ENCODE measurements at regions not wholly inside any gene's neighbourhood (a gene's known extent, or its start where the extent isn't known, plus 50 kb on each side); places are given as distances from the start of the nearest gene placed in this dataset.

DNA sequence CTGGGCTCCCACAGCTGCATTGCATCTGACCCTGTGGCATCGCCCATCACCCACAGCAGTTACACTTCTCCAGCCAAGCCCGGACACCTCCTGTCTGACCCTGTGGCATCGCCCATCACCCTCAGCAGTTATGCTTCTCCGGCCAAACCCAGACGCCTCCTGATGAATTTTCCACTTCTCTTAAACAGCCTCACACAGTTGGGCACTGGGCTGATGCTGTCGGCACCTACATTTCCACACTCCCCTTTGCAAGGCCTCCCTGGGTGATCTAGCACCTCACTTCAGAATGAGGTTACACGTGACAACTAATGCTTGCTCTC is 175.2 kb upstream of the ARID1B start:
- no peaks in the 10 kb centered on the region for H3K27me3 ChIP-seq
- H3K36me3 ChIP-seq, result no peaks in the 10 kb centered on the region
- TF ChIP-seq EP300 (IDR thresholded peaks at IDR 0.05), result no peak
- TF ChIP-seq, protein P1, sequence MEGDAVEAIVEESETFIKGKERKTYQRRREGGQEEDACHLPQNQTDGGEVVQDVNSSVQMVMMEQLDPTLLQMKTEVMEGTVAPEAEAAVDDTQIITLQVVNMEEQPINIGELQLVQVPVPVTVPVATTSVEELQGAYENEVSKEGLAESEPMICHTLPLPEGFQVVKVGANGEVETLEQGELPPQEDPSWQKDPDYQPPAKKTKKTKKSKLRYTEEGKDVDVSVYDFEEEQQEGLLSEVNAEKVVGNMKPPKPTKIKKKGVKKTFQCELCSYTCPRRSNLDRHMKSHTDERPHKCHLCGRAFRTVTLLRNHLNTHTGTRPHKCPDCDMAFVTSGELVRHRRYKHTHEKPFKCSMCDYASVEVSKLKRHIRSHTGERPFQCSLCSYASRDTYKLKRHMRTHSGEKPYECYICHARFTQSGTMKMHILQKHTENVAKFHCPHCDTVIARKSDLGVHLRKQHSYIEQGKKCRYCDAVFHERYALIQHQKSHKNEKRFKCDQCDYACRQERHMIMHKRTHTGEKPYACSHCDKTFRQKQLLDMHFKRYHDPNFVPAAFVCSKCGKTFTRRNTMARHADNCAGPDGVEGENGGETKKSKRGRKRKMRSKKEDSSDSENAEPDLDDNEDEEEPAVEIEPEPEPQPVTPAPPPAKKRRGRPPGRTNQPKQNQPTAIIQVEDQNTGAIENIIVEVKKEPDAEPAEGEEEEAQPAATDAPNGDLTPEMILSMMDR (IDR thresholded peaks at IDR 0.05), result no peak
- TF ChIP-seq POLR2A (IDR thresholded peaks at IDR 0.05), result no peak
- TF ChIP-seq POLR2AphosphoS5 (IDR thresholded peaks at IDR 0.05), result no peak
- H3K4me3 ChIP-seq, result no peak overlapping the region
- no peak overlapping the region for H3K27ac ChIP-seq
- intact Hi-C loops (cut with DNase I; ENCODE audit: low total_unique reads), result no loop called here
- H3K9me3 ChIP-seq, result peaks cover 0 to 11% (median 5%) of the 10 kb centered on the region in 4 donors
- DNase-seq, result no peak
- WGBS, 5 donors, result 87 to 93% (median 91%) methylated on average over 7 of the region's 7 CpGs
- no peaks in the 10 kb centered on the region for H3K4me1 ChIP-seq

DNA sequence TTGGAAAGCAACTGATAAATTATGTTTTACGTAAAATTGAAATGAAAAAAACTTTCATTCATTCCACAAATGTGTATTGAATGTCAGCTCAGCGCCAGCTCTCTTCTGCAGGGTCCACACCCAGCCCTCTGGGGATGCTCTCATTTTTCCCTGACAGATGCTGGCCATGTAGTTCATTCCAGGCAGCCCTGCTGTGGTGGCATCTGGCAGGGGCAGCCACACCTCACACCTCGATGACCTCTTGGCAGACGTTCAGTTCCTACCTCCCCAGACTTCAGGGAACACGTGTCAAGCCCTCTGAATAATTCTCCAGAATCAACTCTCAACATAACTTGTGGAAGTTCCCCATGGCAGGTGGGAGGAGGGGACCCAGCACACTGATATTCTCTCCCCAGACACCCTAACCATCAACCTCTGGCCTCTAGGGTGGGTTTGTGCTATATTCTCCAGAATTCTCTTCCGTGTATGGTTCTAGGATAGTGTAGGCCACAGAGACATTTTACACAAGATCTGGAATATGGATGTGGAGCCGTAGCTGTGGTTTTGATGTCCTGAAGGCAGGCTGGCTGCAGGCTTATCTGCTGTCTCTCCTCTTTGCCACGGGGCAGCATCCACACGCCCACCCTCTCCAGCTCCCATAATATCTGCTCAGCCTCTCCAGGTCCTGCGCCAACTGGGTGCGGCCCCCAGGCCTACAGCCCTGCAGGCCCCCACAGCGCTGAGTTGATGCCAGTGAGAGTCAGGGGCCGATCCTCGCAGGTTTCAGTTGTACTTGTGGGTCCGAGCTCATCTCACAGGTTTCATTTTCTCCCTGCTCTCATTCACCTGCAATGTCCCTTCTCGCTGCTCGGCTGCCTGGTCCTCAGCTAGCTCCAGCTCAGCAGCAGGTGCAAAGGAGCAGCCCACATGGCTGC is 175.8 kb upstream of the ARID1B start:
- Histone ChIP-seq H3K27ac (peak overlapping the region in 1 of 5 donors; percentile 62), H3K36me3 (no peaks in the 10 kb centered on the region), H3K9me3 (peaks cover 0 to 11% (median 5%) of the 10 kb centered on the region in 4 donors), H3K4me1 (no peaks in the 10 kb centered on the region), H3K4me3 (no peak overlapping the region), H3K27me3 (no peaks in the 10 kb centered on the region)
- TF ChIP-seq POLR2A (IDR thresholded peaks at IDR 0.05) (no peak), EP300 (IDR thresholded peaks at IDR 0.05) (no peak), POLR2AphosphoS5 (IDR thresholded peaks at IDR 0.05) (no peak)
- TF ChIP-seq, protein P1 (IDR thresholded peaks at IDR 0.05), result no peak
- WGBS, 5 donors, result 79 to 86% (median 82%) methylated on average over 17 of the region's 17 CpGs
- DNase-seq, result no peak
- intact Hi-C loops (cut with DNase I; ENCODE audit: low total_unique reads), result no loop called here

DNA sequence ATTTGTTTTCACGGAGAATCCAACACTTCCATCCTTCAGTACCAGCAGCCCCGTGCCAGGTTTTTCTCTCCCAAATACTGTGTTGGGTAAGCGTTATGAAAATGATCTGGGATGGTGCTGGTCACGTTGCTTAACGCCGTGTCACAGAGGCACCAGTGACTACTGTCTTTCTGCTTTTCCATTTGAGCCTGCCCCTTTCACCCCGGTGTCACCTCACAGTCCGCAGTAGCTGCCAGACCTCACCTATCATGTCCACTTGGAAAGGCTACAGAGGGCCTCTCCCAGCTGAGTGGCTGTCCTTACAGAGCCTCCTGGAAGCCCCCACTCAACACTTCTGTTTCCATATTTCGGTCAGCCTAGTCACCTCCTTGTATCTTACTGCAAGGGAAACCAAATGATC is 176.5 kb upstream of the ARID1B start:
- H3K36me3 ChIP-seq, result no peaks in the 10 kb centered on the region
- H3K4me3 ChIP-seq, result no peak overlapping the region
- DNase-seq, result no peak
- intact Hi-C loops (cut with DNase I; ENCODE audit: low total_unique reads), result no loop called here
- no peaks in the 10 kb centered on the region for H3K27me3 ChIP-seq
- 81 to 92% (median 90%) methylated on average over 9 of the region's 9 CpGs for WGBS, 5 donors
- TF ChIP-seq, protein P1 (IDR thresholded peaks at IDR 0.05), result no peak
- TF ChIP-seq POLR2A (IDR thresholded peaks at IDR 0.05) (no peak), POLR2AphosphoS5 (IDR thresholded peaks at IDR 0.05) (no peak), EP300 (IDR thresholded peaks at IDR 0.05) (no peak)
- H3K9me3 ChIP-seq, result peaks cover 0 to 11% (median 5%) of the 10 kb centered on the region in 4 donors
- H3K4me1 ChIP-seq, result no peaks in the 10 kb centered on the region
- peak overlapping the region in 3 of 5 donors; percentile 22 to 62 (median 51) for H3K27ac ChIP-seq

DNA sequence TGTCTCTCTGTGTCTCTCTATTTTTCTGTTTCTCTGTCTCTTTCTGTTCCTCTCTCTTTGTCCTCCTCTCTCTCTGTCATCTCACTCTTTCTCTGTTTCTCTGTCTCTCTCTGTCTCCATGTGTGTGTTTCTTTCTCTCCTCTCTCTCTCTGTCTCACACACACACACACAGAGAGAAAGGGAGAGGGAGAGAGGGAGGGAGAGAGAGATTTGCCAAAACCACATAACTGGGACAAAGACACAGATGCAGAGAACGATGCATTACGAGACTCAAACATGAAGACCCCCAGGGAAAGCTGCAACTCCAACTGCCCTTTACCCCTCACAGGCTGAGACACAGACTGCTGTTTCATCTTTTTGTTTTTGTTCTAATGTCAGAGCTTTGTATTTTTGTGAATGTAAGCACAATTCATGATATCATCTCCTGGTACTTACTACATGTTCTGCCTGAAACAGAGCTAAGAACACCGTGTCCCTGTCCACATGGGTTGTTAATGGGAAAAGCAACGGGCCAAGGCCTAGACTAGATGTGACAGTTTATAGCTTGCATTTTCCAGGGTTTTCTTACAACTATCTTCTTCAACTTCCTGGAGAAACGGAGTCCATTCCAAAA is 177.1 kb upstream of the ARID1B start:
- TF ChIP-seq POLR2AphosphoS5 (IDR thresholded peaks at IDR 0.05), result peak in 1 of 3 donors; percentile 28
- TF ChIP-seq POLR2A (IDR thresholded peaks at IDR 0.05), result no peak
- no peak overlapping the region for H3K4me3 ChIP-seq
- no peaks in the 10 kb centered on the region for H3K27me3 ChIP-seq
- intact Hi-C loops (cut with DNase I; ENCODE audit: low total_unique reads), result no loop called here
- H3K27ac ChIP-seq, result peak overlapping the region in 3 of 5 donors; percentile 22 to 74 (median 51)
- WGBS, 5 donors, result 60 to 77% (median 70%) methylated on average over 5 of the region's 5 CpGs
- no peaks in the 10 kb centered on the region for H3K36me3 ChIP-seq
- peaks cover 0 to 9% (median 4%) of the 10 kb centered on the region in 4 donors for H3K9me3 ChIP-seq
- DNase-seq, result peak in 1 of 2 donors; percentile 17
- H3K4me1 ChIP-seq, result no peaks in the 10 kb centered on the region

Data from stomach (tissue), 8 donors.